ENCODE measurements at regions not wholly inside any gene's neighbourhood (a gene's known extent, or its start where the extent isn't known, plus 50 kb on each side); places are given as distances from the start of the nearest gene placed in this dataset.

GRCh38 chr2:76296438-76296837 is 585.7 kb upstream of the GCFC2 start:
- Histone ChIP-seq H3K27ac (ENCODE audit: low read depth, low read length) (no peak overlapping the region), H3K36me3 (ENCODE audit: control insufficient read depth, insufficient read depth, low read length) (no peaks in the 10 kb centered on the region), H3K9me3 (ENCODE audit: control insufficient read depth, low read length) (no peaks in the 10 kb centered on the region), H3K4me3 (ENCODE audit: low read length) (no peak overlapping the region), H3K4me1 (ENCODE audit: control insufficient read depth, insufficient read depth, low read length) (peaks cover 6% of the 10 kb centered on the region), H3K27me3 (ENCODE audit: control insufficient read depth, insufficient read depth, low read length, poor library complexity, severe bottlenecking) (no peaks in the 10 kb centered on the region), H3K9ac (ENCODE audit: extremely low read depth, low read length, poor library complexity, severe bottlenecking) (no peak overlapping the region)
- Mint-ChIP-seq H3K4me3 (no peak overlapping the region), H3K27ac (no peak overlapping the region), H3K27me3 (ENCODE audit: insufficient read depth) (no peaks in the 10 kb centered on the region), H3K4me1 (peaks cover 15% of the 10 kb centered on the region), H3K9me3 (no peaks in the 10 kb centered on the region), H3K36me3 (ENCODE audit: low read depth) (no peaks in the 10 kb centered on the region)
- WGBS, 2 experiments (ENCODE audit: insufficient coverage in 1 of 2, insufficient read length in 1 of 2), result 97 to 100% methylated on average over 1 to 3 of the region's 3 CpGs
- DNase-seq, result no peak
- TF ChIP-seq CTCF (conservative IDR thresholded peaks at IDR 0.05), result no peak

DNA sequence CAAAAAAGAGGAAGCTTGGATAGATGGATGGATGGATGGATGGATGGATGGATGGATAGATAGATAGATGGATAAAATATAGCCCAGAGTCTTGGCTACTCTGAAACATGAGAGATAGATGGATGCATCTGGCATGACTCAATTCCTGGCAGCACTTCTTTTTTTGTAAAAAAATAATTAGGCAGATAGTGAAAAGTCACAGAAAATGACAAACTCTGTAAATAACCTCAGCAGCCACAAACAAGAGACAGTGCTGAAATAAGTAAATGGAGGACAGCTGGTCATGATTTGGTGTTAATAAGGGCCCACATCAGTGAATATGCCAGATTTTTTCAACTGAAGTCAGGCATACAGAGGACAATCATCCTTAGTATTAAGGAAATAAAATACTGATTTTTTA is 585.0 kb upstream of the GCFC2 start:
- no peak for TF ChIP-seq CTCF (conservative IDR thresholded peaks at IDR 0.05)
- H3K9me3 Mint-ChIP-seq, result no peaks in the 10 kb centered on the region
- no peaks in the 10 kb centered on the region for H3K27me3 Mint-ChIP-seq (ENCODE audit: insufficient read depth)
- no peak overlapping the region for H3K9ac ChIP-seq (ENCODE audit: extremely low read depth, low read length, poor library complexity, severe bottlenecking)
- DNase-seq, result no peak
- peaks cover 6% of the 10 kb centered on the region for H3K4me1 ChIP-seq (ENCODE audit: control insufficient read depth, insufficient read depth, low read length)
- peaks cover 15% of the 10 kb centered on the region for H3K4me1 Mint-ChIP-seq
- H3K27me3 ChIP-seq (ENCODE audit: control insufficient read depth, insufficient read depth, low read length, poor library complexity, severe bottlenecking), result no peaks in the 10 kb centered on the region
- no peak overlapping the region for H3K4me3 ChIP-seq (ENCODE audit: low read length)
- no peak overlapping the region for H3K27ac ChIP-seq (ENCODE audit: low read depth, low read length)
- no peaks in the 10 kb centered on the region for H3K36me3 Mint-ChIP-seq (ENCODE audit: low read depth)
- H3K4me3 Mint-ChIP-seq, result no peak overlapping the region
- H3K9me3 ChIP-seq (ENCODE audit: control insufficient read depth, low read length), result no peaks in the 10 kb centered on the region
- H3K27ac Mint-ChIP-seq, result no peak overlapping the region
- H3K36me3 ChIP-seq (ENCODE audit: control insufficient read depth, insufficient read depth, low read length), result no peaks in the 10 kb centered on the region

- H3K36me3 Mint-ChIP-seq (ENCODE audit: low read depth), result no peaks in the 10 kb centered on the region
- no peak for DNase-seq
- WGBS, 2 experiments (ENCODE audit: insufficient coverage in 1 of 2, insufficient read length in 1 of 2), result no CpG with 5 or more reads among the region's 1 CpG
Observed at GRCh38 chr2:76288598-76288997, 577.9 kb upstream of the GCFC2 start.

More at GRCh38 chr2:76288598-76288997, 577.9 kb upstream of the GCFC2 start:
- H3K9me3 Mint-ChIP-seq, result no peaks in the 10 kb centered on the region
- no peaks in the 10 kb centered on the region for H3K4me1 ChIP-seq (ENCODE audit: control insufficient read depth, insufficient read depth, low read length)
- H3K4me3 ChIP-seq (ENCODE audit: low read length), result no peak overlapping the region
- H3K4me1 Mint-ChIP-seq, result peaks cover 4% of the 10 kb centered on the region
- H3K27me3 ChIP-seq (ENCODE audit: control insufficient read depth, insufficient read depth, low read length, poor library complexity, severe bottlenecking), result no peaks in the 10 kb centered on the region
- H3K9me3 ChIP-seq (ENCODE audit: control insufficient read depth, low read length), result no peaks in the 10 kb centered on the region
- H3K36me3 ChIP-seq (ENCODE audit: control insufficient read depth, insufficient read depth, low read length), result no peaks in the 10 kb centered on the region
- H3K27me3 Mint-ChIP-seq (ENCODE audit: insufficient read depth), result no peaks in the 10 kb centered on the region
- H3K27ac Mint-ChIP-seq, result no peak overlapping the region
- H3K4me3 Mint-ChIP-seq, result no peak overlapping the region
- no peak overlapping the region for H3K27ac ChIP-seq (ENCODE audit: low read depth, low read length)
- no peak for TF ChIP-seq CTCF (conservative IDR thresholded peaks at IDR 0.05)
- H3K9ac ChIP-seq (ENCODE audit: extremely low read depth, low read length, poor library complexity, severe bottlenecking), result no peak overlapping the region
